ENCODE measurements at regions not wholly inside any gene's neighbourhood (a gene's known extent, or its start where the extent isn't known, plus 50 kb on each side); places are given as distances from the start of the nearest gene placed in this dataset.

- no peaks in the 10 kb centered on the region for H3K27me3 Mint-ChIP-seq (ENCODE audit: low read depth)
- H3K9me3 Mint-ChIP-seq: peaks cover 2% of the 10 kb centered on the region
- H3K27ac Mint-ChIP-seq (ENCODE audit: unreplicated experiment): no peak overlapping the region
- H3K4me1 Mint-ChIP-seq: no peaks in the 10 kb centered on the region
- H3K36me3 Mint-ChIP-seq (ENCODE audit: low read depth): no peaks in the 10 kb centered on the region
- DNase-seq (ENCODE audit: low read depth, low spot score): no peak
- TF ChIP-seq, protein P1, sequence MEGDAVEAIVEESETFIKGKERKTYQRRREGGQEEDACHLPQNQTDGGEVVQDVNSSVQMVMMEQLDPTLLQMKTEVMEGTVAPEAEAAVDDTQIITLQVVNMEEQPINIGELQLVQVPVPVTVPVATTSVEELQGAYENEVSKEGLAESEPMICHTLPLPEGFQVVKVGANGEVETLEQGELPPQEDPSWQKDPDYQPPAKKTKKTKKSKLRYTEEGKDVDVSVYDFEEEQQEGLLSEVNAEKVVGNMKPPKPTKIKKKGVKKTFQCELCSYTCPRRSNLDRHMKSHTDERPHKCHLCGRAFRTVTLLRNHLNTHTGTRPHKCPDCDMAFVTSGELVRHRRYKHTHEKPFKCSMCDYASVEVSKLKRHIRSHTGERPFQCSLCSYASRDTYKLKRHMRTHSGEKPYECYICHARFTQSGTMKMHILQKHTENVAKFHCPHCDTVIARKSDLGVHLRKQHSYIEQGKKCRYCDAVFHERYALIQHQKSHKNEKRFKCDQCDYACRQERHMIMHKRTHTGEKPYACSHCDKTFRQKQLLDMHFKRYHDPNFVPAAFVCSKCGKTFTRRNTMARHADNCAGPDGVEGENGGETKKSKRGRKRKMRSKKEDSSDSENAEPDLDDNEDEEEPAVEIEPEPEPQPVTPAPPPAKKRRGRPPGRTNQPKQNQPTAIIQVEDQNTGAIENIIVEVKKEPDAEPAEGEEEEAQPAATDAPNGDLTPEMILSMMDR (conservative IDR thresholded peaks at IDR 0.05): no peak
- no peak overlapping the region for H3K4me3 Mint-ChIP-seq
Observed at GRCh38 chr4:12186526-12186925, 757.8 kb upstream of the HS3ST1 start.

DNA sequence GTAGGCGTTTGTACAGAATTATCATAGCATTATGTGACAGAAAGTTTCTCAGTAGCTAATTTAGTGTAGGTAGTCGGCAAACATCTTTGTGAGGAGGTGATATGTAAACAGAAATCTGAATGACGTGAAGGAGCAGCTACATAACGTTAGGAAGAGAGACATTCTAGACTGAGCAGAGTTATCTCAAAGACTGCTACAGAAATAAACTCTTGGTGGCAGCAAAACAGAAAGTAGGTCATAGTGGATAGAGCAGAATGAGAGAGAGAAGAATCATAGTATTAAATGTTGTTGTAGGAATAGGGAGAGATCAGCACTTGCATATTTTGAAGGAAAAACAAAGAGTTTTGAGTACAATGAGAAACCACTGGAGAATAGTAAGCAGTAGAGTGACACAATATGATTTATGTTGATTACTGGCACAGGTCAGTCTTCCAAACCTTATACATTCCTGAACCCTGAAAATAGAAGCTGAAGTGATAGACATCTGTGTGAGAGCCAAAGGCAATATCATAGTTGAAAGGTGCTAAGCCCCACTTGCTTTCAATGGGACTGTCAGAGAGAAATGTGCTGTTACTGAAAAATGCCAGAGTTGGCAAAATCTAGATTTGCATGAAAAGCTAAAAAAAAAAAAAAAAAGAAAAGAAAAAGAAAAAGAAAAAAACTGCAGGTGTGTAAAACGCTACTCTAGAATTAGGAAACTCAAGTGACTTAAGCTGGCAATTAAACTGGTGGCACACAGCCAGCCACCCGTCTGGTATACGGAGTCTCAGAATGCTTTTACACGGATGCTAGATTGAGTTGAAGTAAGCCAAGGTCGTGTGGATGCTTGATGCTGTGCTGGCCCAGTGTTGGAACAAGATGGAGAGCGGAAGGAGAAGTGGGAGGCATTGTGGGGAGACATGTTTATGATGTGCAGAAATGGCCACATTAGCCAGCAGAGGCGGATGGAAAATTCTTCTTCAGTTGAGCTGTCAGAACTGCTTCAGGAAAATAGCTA lies 750.2 kb upstream of the HS3ST1 start:
- Mint-ChIP-seq H3K4me3 (no peak overlapping the region), H3K9me3 (peaks cover 2% of the 10 kb centered on the region), H3K4me1 (no peaks in the 10 kb centered on the region), H3K27me3 (ENCODE audit: low read depth) (no peaks in the 10 kb centered on the region), H3K27ac (ENCODE audit: unreplicated experiment) (no peak overlapping the region), H3K36me3 (ENCODE audit: low read depth) (no peaks in the 10 kb centered on the region)
- TF ChIP-seq, protein P1 (conservative IDR thresholded peaks at IDR 0.05): no peak
- DNase-seq (ENCODE audit: low read depth, low spot score): no peak

DNA sequence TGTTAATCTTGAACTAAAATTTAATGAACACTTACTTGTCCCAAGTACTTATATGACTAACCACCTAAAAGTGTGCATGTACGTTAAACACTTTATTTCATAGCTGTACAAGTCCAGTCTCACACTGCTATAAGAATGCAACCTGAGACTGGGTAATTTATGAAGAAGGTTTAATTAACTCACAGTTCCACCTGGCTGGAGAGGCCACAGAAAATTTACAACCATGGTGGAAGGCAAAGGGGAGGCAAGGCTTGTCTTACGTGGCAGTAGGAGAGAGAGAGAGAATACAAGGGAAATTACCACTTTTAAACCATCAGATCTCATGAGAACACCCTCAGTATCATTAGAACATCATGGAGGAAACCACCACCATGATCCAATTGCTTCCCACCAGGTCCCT lies 748.7 kb upstream of the HS3ST1 start:
- no peak for DNase-seq (ENCODE audit: low read depth, low spot score)
- Mint-ChIP-seq H3K4me3 (no peak overlapping the region), H3K36me3 (ENCODE audit: low read depth) (no peaks in the 10 kb centered on the region), H3K27me3 (ENCODE audit: low read depth) (no peaks in the 10 kb centered on the region), H3K4me1 (no peaks in the 10 kb centered on the region), H3K27ac (ENCODE audit: unreplicated experiment) (no peak overlapping the region), H3K9me3 (peaks cover 2% of the 10 kb centered on the region)
- TF ChIP-seq, protein P1 (conservative IDR thresholded peaks at IDR 0.05): no peak

- no peaks in the 10 kb centered on the region for H3K27me3 Mint-ChIP-seq (ENCODE audit: low read depth)
- peaks cover 2% of the 10 kb centered on the region for H3K9me3 Mint-ChIP-seq
- no peak for DNase-seq (ENCODE audit: low read depth, low spot score)
- TF ChIP-seq, protein P1 (conservative IDR thresholded peaks at IDR 0.05): no peak
- H3K4me1 Mint-ChIP-seq: no peaks in the 10 kb centered on the region
- H3K4me3 Mint-ChIP-seq: no peak overlapping the region
- peak overlapping the region; percentile 45 for H3K27ac Mint-ChIP-seq (ENCODE audit: unreplicated experiment)
- H3K36me3 Mint-ChIP-seq (ENCODE audit: low read depth): no peaks in the 10 kb centered on the region
Observed at GRCh38 chr4:12173496-12173895, 744.8 kb upstream of the HS3ST1 start.

- Mint-ChIP-seq H3K27ac (ENCODE audit: unreplicated experiment) (no peak overlapping the region), H3K9me3 (peaks cover under 1% of the 10 kb centered on the region), H3K4me3 (no peak overlapping the region), H3K4me1 (no peaks in the 10 kb centered on the region), H3K27me3 (ENCODE audit: low read depth) (no peaks in the 10 kb centered on the region), H3K36me3 (ENCODE audit: low read depth) (no peaks in the 10 kb centered on the region)
- TF ChIP-seq, protein P1 (conservative IDR thresholded peaks at IDR 0.05): no peak
- DNase-seq (ENCODE audit: low read depth, low spot score): no peak
Observed at GRCh38 chr4:12172198-12172973, 743.7 kb upstream of the HS3ST1 start.

Data from neural crest cell (in vitro differentiated cells).